GM23248 (cell line): ENCODE measurements at regions not wholly inside any gene's neighbourhood (a gene's known extent, or its start where the extent isn't known, plus 50 kb on each side); places are given as distances from the start of the nearest gene placed in this dataset.
A peak's percentile ranks its signal among the peaks of the same experiment; 100 is the strongest.

ENCODE experiments used
- DNase-seq: peaks from one replicate; pipeline ENCODE4 v3.0.0-alpha.2; 2015
- H2AFZ ChIP-seq: fragments of 200-600 bp; sonication (generic); 2 replicates; pipeline ENCODE4 v1.6.1; 2016; ENCODE audit warnings: antibody characterized with exemption
- H3F3A ChIP-seq: fragments of 200-600 bp; sonication (generic); 2 replicates; pipeline ENCODE4 v1.6.1; 2016; ENCODE audit warnings: mild to moderate bottlenecking, antibody characterized with exemption, mixed run types; ENCODE audit not compliant: insufficient read depth
- H3K27ac ChIP-seq: fragments of 200-600 bp; sonication (generic); 2 replicates; pipeline ENCODE4 v1.5.1; 2016; ENCODE audit warnings: mild to moderate bottlenecking
- H3K27me3 ChIP-seq: fragments of 200-600 bp; sonication (generic); replicated peaks from 2 replicates; pipeline ENCODE4 v1.6.1; 2016; ENCODE audit warnings: mild to moderate bottlenecking; ENCODE audit not compliant: insufficient read depth
- H3K36me3 ChIP-seq: fragments of 200-600 bp; sonication (generic); 2 replicates; pipeline ENCODE4 v1.6.1; 2016; ENCODE audit warnings: low read depth, mild to moderate bottlenecking
- H3K4me1 ChIP-seq: fragments of 200-600 bp; sonication (generic); 2 replicates; pipeline ENCODE4 v1.6.1; 2016; ENCODE audit warnings: mild to moderate bottlenecking; ENCODE audit not compliant: insufficient read depth
- H3K4me2 ChIP-seq: fragments of 200-600 bp; sonication (generic); one replicate; pipeline ENCODE4 v1.6.1; 2016; ENCODE audit warnings: mild to moderate bottlenecking; ENCODE audit not compliant: unreplicated experiment
- H3K4me3 ChIP-seq: fragments of 200-600 bp; sonication (generic); 2 replicates; pipeline ENCODE4 v1.5.1; 2016; ENCODE audit warnings: mild to moderate bottlenecking
- H3K79me2 ChIP-seq: fragments of 200-600 bp; sonication (generic); 2 replicates; pipeline ENCODE4 v1.6.1; 2016; ENCODE audit warnings: mild to moderate bottlenecking; ENCODE audit not compliant: insufficient read depth
- H3K9ac ChIP-seq: fragments of 200-600 bp; sonication (generic); 2 replicates; pipeline ENCODE4 v1.6.1; 2016; ENCODE audit warnings: mild to moderate bottlenecking
- H3K9me2 ChIP-seq: fragments of 200-600 bp; sonication (generic); 2 replicates; pipeline ENCODE4 v1.6.1; 2016; ENCODE audit warnings: mixed run types, mild to moderate bottlenecking, moderate library complexity; ENCODE audit not compliant: insufficient read depth
- H3K9me3 ChIP-seq: fragments of 200-600 bp; sonication (generic); one replicate; pipeline ENCODE4 v1.6.1; 2017; ENCODE audit warnings: low read depth
- H4K20me1 ChIP-seq: fragments of 200-600 bp; sonication (generic); 2 replicates; pipeline ENCODE4 v1.6.0; 2016; ENCODE audit not compliant: insufficient read depth
- EZH2 ChIP-seq: fragments of 200-600 bp; sonication (generic); IDR thresholded peaks from 2 replicates; pipeline ENCODE4 v1.6.1; 2018; ENCODE audit warnings: antibody characterized with exemption, mild to moderate bottlenecking; ENCODE audit not compliant: insufficient read depth, poor library complexity, severe bottlenecking
- EZH2phosphoT487 ChIP-seq: fragments of 200-600 bp; sonication (generic); IDR thresholded peaks from 2 replicates; pipeline ENCODE4 v1.6.1; 2018; ENCODE audit warnings: antibody characterized with exemption, moderate library complexity, mild to moderate bottlenecking, low read depth; ENCODE audit not compliant: insufficient read depth
- WGBS, 2 experiments: methylation state at CpG; one replicate each; pipeline ENCODE4 v1.1.6; 2015 to 2017; ENCODE audit warnings: low lambda C conversion rate in 2 of 2, low coverage in 1 of 2; ENCODE audit errors: missing lambda C conversion rate in 2 of 2; 5-methylcytosine and 5-hydroxymethylcytosine counted together
- in situ Hi-C: fragments of 300-500 bp; cut with MboI; formaldehyde crosslinking; loops from 2 replicates; pipeline ENCODE4 v1.15.0; 2020

GRCh38 chr10:31136386-31136785, 104.7 kb upstream of the ZNF438 start:
- TF ChIP-seq EZH2: no peak
- TF ChIP-seq EZH2phosphoT487: no peak
- no peaks in the 10 kb centered on the region for H3K79me2 ChIP-seq
- H3K4me3 ChIP-seq: no peak overlapping the region
- WGBS, 2 experiments: 80% methylated on average over 4 of the region's 4 CpGs
- peaks cover 21% of the 10 kb centered on the region for H3K4me1 ChIP-seq
- H3K27ac ChIP-seq: no peak overlapping the region
- peaks cover 19% of the 10 kb centered on the region for H3F3A ChIP-seq
- in situ Hi-C loops: no loop called here
- no peaks in the 10 kb centered on the region for H4K20me1 ChIP-seq
- H3K4me2 ChIP-seq: peak overlapping the region; percentile 21
- no peak overlapping the region for H3K9ac ChIP-seq
- no peak for DNase-seq
- no peaks in the 10 kb centered on the region for H3K9me3 ChIP-seq
- peak overlapping the region; percentile 26 for H2AFZ ChIP-seq
- H3K36me3 ChIP-seq: no peaks in the 10 kb centered on the region
- no peaks in the 10 kb centered on the region for H3K9me2 ChIP-seq
- H3K27me3 ChIP-seq: no peaks in the 10 kb centered on the region

GRCh38 chr10:31136930-31137885, 105.5 kb upstream of the ZNF438 start:
- H3K9ac ChIP-seq: no peak overlapping the region
- peak overlapping the region; percentile 26 for H2AFZ ChIP-seq
- DNase-seq: peak; percentile 48
- H3K9me2 ChIP-seq: no peaks in the 10 kb centered on the region
- H3F3A ChIP-seq: peaks cover 28% of the 10 kb centered on the region
- no peaks in the 10 kb centered on the region for H4K20me1 ChIP-seq
- peak overlapping the region; percentile 21 for H3K4me2 ChIP-seq
- 38 to 41% methylated on average over 9 of the region's 9 CpGs for WGBS, 2 experiments
- no peaks in the 10 kb centered on the region for H3K27me3 ChIP-seq
- no peak for TF ChIP-seq EZH2phosphoT487
- TF ChIP-seq EZH2: no peak
- in situ Hi-C loops: no loop called here
- H3K4me3 ChIP-seq: no peak overlapping the region
- no peaks in the 10 kb centered on the region for H3K36me3 ChIP-seq
- no peaks in the 10 kb centered on the region for H3K79me2 ChIP-seq
- H3K9me3 ChIP-seq: no peaks in the 10 kb centered on the region
- H3K27ac ChIP-seq: no peak overlapping the region
- H3K4me1 ChIP-seq: peaks cover 29% of the 10 kb centered on the region

GRCh38 chr10:31138026-31138553, 106.4 kb upstream of the ZNF438 start:
- in situ Hi-C loops: no loop called here
- Histone ChIP-seq H3K4me2 (no peak overlapping the region), H3K9me3 (no peaks in the 10 kb centered on the region), H3K27ac (no peak overlapping the region), H3K79me2 (no peaks in the 10 kb centered on the region), H3K4me1 (peaks cover 31% of the 10 kb centered on the region), H3K27me3 (no peaks in the 10 kb centered on the region), H3K9ac (no peak overlapping the region), H3K4me3 (no peak overlapping the region), H4K20me1 (no peaks in the 10 kb centered on the region), H2AFZ (no peak overlapping the region), H3F3A (peaks cover 31% of the 10 kb centered on the region), H3K9me2 (no peaks in the 10 kb centered on the region), H3K36me3 (no peaks in the 10 kb centered on the region)
- 59% methylated on average over 3 of the region's 3 CpGs for WGBS, 2 experiments
- TF ChIP-seq EZH2phosphoT487 (no peak), EZH2 (no peak)
- DNase-seq: no peak

- no peak for DNase-seq
- Histone ChIP-seq H3K27me3 (no peaks in the 10 kb centered on the region), H3K27ac (no peak overlapping the region), H3K9me3 (no peaks in the 10 kb centered on the region), H4K20me1 (no peaks in the 10 kb centered on the region), H3K4me1 (peaks cover 30% of the 10 kb centered on the region), H3K79me2 (no peaks in the 10 kb centered on the region), H2AFZ (no peak overlapping the region), H3K4me3 (no peak overlapping the region), H3K9ac (no peak overlapping the region), H3K4me2 (no peak overlapping the region), H3K36me3 (no peaks in the 10 kb centered on the region), H3F3A (peaks cover 31% of the 10 kb centered on the region), H3K9me2 (no peaks in the 10 kb centered on the region)
- no peak for TF ChIP-seq EZH2phosphoT487
- TF ChIP-seq EZH2: no peak
- in situ Hi-C loops: no loop called here
- WGBS, 2 experiments: 95 to 96% methylated on average over 6 of the region's 6 CpGs
Measured at GRCh38 chr10:31139497-31139896, 107.8 kb upstream of the ZNF438 start.
